GM12864 (cell line): ENCODE measurements at regions not wholly inside any gene's neighbourhood (a gene's known extent, or its start where the extent isn't known, plus 50 kb on each side); places are given as distances from the start of the nearest gene placed in this dataset.

Experiments used
- DNase-seq: peaks from one replicate; pipeline ENCODE4 v3.0.0-alpha.2; 2011; ENCODE audit warnings: low read depth
- H3K4me3 ChIP-seq: 2 replicates; pipeline ENCODE4 v1.5.1; 2011; ENCODE audit warnings: mild to moderate bottlenecking, low read depth, low read length, control low read depth
- TF ChIP-seq, protein P1 (sequence below): IDR thresholded peaks from 2 replicates; pipeline ENCODE4 v1.5.1; 2011; ENCODE audit warnings: low read depth, mild to moderate bottlenecking, moderate library complexity, low read length, control low read depth, inconsistent platforms; ENCODE audit errors: missing control alignments

DNA sequence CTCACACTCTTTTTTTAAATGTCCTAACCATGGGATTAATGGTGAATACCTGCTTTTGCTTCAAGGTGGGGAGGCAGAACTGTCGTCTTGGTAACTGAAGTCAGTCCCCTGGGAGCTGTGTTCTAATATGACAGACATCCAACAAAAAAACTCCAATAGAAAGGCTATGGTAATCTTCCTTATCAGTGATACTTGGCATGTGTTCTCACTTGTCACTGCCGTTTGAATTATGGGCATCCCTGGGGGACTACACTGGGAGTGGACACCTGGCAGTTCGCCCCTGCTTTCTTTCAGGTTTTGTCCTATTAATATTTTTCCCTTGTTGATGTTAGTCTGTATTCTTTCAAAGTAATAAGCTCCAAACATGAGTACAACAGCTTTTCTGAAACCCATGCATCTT lies 252.6 kb downstream of the SLITRK5 start:
- TF ChIP-seq, protein P1, sequence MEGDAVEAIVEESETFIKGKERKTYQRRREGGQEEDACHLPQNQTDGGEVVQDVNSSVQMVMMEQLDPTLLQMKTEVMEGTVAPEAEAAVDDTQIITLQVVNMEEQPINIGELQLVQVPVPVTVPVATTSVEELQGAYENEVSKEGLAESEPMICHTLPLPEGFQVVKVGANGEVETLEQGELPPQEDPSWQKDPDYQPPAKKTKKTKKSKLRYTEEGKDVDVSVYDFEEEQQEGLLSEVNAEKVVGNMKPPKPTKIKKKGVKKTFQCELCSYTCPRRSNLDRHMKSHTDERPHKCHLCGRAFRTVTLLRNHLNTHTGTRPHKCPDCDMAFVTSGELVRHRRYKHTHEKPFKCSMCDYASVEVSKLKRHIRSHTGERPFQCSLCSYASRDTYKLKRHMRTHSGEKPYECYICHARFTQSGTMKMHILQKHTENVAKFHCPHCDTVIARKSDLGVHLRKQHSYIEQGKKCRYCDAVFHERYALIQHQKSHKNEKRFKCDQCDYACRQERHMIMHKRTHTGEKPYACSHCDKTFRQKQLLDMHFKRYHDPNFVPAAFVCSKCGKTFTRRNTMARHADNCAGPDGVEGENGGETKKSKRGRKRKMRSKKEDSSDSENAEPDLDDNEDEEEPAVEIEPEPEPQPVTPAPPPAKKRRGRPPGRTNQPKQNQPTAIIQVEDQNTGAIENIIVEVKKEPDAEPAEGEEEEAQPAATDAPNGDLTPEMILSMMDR: no peak
- no peak for DNase-seq
- H3K4me3 ChIP-seq: no peak overlapping the region

DNA sequence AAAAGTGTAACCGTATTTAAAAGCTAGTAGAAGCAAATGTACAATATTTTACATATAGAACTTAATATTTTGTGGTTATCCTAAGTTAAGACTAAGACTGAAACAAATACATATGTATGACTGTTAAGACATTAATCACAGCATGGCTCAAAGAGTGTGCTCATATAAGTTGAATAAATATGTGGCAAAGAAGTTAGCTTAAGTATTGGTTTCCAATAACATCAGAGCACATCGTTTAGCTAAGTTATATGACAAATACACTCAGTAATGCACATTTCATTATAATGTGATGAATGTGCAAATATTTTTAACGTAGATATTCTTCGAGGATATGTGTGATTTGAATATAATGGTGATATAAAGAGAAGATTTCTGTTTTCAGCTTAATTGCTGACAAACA lies 253.8 kb downstream of the SLITRK5 start:
- no peak for DNase-seq
- no peak overlapping the region for H3K4me3 ChIP-seq
- TF ChIP-seq, protein P1: no peak

DNA sequence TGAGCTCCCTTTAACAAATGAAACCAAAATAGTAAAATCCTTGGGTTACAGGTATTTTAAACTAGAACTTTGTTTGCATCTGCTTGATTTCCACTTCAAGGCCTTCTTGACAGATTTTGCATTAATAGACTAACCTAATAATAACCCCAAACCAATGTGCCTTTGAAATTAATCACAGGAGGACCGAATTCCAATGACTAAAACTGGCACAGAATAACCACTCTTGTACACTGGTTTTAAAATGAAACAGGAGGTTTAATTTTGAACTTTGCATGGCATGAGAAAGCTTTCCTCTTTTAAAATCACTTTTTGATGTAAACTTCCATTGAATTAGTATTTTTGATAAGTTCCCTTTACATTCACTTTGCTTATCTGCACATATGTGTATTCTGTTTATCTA lies 269.6 kb downstream of the SLITRK5 start:
- DNase-seq: no peak
- TF ChIP-seq, protein P1: no peak
- no peak overlapping the region for H3K4me3 ChIP-seq

DNA sequence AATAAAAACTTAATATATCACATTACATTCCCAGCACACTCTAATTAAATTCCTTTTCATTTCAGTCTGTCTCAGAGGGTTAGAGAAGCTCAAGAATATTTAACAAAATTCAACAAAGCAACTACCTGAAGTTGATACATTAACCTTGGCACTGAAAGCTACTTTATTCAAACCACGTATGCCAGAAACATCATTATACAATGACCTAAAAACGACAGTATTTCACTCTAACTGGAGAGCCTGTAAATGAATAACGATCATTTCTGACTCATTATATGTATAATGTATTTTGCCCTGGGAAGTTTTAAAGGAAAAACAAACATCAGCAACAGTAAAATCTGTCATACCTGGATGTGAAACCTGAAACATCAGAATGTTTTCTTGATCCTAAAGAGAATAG lies 270.1 kb downstream of the SLITRK5 start:
- TF ChIP-seq, protein P1: no peak
- H3K4me3 ChIP-seq: no peak overlapping the region
- DNase-seq: no peak

DNA sequence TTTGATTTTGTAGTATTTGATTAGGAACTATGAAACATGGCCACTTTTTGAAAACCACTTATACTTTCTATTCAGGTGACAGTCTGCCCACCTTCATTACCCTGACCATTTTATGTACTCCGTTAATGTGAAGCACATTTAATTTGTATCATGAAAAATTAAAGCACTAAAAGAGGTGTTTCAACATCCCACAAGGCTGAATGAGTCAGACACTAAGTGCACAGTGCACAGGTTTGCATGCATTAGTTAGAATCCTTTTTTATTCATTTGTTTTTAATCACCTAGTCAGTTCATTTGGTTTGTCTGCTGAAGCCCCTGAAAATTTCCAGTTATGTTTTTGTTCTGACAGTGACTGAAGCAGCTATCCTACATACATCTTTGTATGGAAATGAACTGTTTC lies 271.0 kb downstream of the SLITRK5 start:
- TF ChIP-seq, protein P1: no peak
- no peak overlapping the region for H3K4me3 ChIP-seq
- DNase-seq: no peak

DNA sequence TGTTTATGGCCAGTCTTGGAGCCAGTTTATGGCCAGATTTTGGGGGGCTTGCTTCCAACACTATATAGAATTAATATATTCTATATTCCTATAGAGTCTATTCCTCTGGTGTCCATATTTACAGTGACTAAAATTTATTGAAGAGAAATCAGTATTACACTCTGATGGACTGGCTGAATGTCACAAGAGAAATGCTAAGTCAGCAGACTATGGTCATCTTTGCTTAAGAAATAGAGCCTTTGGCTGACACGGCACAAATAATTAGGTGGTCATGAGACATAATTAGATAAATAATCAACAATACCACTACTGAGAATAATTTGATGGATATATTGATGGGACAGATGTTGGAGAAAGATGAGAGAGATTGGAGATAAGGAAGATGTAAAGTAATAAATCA lies 272.9 kb downstream of the SLITRK5 start:
- H3K4me3 ChIP-seq: no peak overlapping the region
- DNase-seq: no peak
- TF ChIP-seq, protein P1: no peak

DNA sequence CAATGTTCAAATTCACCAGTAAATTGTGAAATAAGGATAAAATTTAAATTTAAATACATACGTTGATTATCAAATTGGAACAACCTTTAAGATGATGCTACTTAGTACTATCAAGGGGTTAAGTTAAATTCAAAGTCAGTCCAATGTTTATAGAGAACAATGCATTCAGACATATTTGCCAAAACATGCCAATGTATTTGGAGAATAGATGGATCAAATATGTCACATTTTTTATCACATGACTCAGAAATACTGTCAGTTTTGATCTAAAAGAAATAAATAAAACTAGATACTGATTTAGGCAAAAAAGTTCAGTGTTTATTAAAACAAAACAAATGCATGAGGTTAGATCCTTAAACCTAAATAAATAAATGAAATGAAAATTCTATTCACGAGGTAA lies 281.2 kb downstream of the SLITRK5 start:
- no peak for DNase-seq
- TF ChIP-seq, protein P1: no peak
- H3K4me3 ChIP-seq: no peak overlapping the region
